Suprapubic skin (tissue), 4 donors: ENCODE measurements at regions not wholly inside any gene's neighbourhood (a gene's known extent, or its start where the extent isn't known, plus 50 kb on each side); places are given as distances from the start of the nearest gene placed in this dataset.

ENCODE experiments used
- POLR2A ChIP-seq, 2 donors: fragments of 450-650 bp; IDR thresholded peaks; one replicate each; pipeline ENCODE4 v1.6.1; 2017; ENCODE audit warnings: antibody characterized with exemption in 2 of 2, mild to moderate bottlenecking in 2 of 2, moderate library complexity in 2 of 2
- POLR2AphosphoS5 ChIP-seq, 3 donors: sonication (generic); formaldehyde crosslinking; IDR thresholded peaks; one replicate each; pipeline ENCODE4 v1.6.1; 2017; ENCODE audit warnings: antibody characterized with exemption in 3 of 3
- TF ChIP-seq, protein P1 (sequence below), 2 donors: fragments of 200-600 bp in 1 of 2; fragments of 450-650 bp in 1 of 2; sonication (generic) in 1 of 2; IDR thresholded peaks; one replicate each; pipeline ENCODE4 v1.5.1; 2016 to 2019; ENCODE audit warnings: antibody characterized with exemption in 2 of 2, mild to moderate bottlenecking in 1 of 2, moderate library complexity in 1 of 2

DNA sequence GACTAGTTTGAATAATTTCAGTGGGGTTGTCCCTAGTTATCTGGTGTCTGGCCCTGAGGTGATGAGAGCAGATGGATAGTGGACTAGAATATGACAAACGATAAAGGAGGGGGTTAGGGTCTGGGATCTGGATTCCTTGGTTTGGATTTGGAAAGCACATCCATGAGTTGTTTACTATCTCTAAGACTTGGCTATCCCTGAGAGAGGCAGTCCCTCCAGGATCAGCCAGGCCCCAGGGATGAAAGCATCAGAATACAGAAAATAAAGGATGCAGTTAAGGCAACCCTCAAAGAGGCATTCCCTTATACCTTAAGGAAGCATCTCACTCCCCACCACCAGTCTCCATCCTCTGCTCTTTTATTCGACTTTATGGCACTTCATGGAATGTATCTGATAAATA lies 230.7 kb downstream of the NHLRC3 start:
- TF ChIP-seq, protein P1, sequence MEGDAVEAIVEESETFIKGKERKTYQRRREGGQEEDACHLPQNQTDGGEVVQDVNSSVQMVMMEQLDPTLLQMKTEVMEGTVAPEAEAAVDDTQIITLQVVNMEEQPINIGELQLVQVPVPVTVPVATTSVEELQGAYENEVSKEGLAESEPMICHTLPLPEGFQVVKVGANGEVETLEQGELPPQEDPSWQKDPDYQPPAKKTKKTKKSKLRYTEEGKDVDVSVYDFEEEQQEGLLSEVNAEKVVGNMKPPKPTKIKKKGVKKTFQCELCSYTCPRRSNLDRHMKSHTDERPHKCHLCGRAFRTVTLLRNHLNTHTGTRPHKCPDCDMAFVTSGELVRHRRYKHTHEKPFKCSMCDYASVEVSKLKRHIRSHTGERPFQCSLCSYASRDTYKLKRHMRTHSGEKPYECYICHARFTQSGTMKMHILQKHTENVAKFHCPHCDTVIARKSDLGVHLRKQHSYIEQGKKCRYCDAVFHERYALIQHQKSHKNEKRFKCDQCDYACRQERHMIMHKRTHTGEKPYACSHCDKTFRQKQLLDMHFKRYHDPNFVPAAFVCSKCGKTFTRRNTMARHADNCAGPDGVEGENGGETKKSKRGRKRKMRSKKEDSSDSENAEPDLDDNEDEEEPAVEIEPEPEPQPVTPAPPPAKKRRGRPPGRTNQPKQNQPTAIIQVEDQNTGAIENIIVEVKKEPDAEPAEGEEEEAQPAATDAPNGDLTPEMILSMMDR (IDR thresholded peaks at IDR 0.05), result no peak
- TF ChIP-seq POLR2AphosphoS5 (IDR thresholded peaks at IDR 0.05), result no peak
- no peak for TF ChIP-seq POLR2A (IDR thresholded peaks at IDR 0.05)
